NCI-H524 treated with DMSO at 0.1 percent for 48 hours (cell line): ENCODE measurements at regions not wholly inside any gene's neighbourhood (a gene's known extent, or its start where the extent isn't known, plus 50 kb on each side); places are given as distances from the start of the nearest gene placed in this dataset.
A peak's percentile ranks its signal among the peaks of the same experiment; 100 is the strongest.

ENCODE experiments used
- DNase-seq: peaks from one replicate; lab custom pipeline; 2025; lab: John Stamatoyannopoulos, UW

DNA sequence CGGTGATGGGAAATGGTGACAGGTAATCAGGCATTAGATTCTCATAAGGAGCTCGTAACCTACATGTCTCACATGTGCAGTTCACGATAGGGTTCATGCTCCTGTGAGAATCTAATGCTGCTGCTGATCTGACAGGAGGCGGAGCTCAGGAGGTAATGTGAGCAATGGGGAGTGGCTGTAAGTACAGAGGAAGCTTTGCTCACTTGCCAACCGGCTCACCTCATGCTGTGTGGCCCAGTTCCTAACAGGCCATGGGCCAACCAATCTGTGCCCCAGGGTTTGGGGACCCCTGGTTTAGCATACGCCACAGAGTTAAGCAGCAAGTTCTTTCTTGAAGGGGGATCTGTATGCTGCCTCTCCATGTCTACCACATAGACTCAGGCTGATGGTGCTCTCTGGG, 133.1 kb downstream of the IQUB start:
- DNase-seq, result no peak

DNA sequence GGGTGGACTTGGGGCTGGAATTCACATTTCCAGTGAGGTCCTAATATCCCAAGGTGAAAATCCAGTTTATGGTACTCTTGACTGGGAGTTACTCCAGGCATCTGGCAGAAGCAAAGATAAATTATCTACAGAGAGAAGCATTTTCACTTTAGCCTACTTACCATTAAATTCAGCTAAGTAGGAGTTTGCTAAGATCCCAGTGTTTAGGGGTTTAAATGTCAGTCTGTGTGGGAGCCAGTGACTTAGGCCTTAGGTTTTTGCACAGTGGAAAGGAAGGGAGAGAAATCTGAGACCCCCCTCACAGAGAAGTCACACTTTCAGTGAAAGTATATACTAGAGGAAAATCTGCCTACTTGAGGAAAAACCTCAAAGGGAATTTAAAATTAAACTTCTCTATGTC, 134.2 kb downstream of the IQUB start:
- DNase-seq, result no peak

DNA sequence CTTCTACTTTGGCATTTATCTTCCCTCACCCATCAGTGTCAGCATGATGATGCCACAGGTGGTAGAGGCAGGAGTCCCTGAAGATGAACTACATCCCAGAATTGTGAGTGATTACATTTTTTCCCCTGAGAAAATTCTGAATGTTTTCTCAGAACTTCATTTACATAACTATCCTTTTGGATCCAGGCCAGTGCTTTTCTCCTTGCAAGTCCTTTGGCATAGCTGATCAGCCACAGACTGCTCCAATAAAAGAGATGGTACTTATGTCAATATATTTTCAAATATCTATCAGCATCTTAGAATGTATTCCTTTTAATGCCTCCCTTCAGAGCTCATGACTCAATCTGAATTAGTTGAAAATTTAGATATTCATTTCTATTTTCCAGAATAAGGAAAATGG, 135.5 kb downstream of the IQUB start:
- no peak for DNase-seq

DNA sequence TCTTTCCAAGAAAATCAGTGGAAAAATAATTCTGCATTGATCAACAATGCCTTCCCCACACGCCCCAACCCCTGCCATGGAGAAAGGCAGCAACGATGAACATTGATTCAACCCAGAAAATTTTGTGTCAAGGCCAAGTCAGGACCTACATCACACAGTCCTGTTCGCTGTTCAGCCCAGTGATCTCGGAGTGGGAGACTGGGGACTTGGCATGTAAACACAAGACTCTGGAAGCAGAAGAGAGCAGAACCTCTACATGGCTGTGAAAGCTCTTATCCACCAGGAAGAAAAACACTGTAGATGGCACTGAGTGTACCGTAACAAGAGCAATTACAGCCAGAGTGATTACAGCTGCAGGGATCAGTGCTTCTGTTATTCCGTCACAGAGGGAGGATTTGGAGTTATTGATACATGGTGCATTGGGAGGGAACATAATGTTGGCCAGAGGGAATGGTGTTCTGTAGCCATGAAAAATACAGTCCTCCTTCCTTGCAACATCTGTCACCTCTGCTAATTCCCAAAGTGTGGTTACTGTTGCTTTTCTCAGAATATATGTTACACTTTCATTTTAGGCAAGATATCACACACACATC, 136.6 kb downstream of the IQUB start:
- no peak for DNase-seq

- DNase-seq, result no peak
These were observed 140.8 kb downstream of the IQUB start for GRCh38 chr7:123393623-123394022.

- no peak for DNase-seq
These were observed 162.0 kb downstream of the IQUB start for GRCh38 chr7:123372368-123372767.

DNA sequence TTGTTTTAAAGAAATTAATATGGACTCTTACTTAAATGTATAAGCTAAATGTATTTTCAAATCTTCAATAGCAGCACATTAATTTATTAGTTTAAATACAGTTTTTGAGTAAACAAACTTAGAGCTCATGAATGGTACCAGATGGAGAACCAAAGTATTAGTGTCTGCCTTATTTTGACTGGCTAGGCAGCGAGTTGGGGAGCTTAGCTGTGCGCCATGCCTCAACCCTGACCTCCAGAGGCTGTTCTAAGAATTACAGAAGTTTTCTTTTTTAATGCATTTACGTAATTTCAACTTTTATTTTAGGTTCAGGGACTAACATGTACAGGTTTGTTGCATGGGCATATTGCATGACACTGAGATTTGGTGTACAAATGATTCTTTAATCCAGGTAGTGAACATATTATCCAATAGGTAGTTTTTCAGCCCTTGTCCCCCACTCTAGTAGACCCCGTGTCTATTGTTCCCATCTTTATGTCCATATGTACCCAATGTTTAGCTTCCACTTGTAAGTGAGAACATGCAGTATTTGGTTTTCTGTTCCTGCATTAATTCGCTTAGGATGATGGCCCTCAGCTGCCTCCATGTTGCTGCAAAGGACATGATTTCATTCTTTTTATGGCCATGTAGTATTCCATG, 166.8 kb downstream of the IQUB start:
- DNase-seq, result peak; percentile 12

DNA sequence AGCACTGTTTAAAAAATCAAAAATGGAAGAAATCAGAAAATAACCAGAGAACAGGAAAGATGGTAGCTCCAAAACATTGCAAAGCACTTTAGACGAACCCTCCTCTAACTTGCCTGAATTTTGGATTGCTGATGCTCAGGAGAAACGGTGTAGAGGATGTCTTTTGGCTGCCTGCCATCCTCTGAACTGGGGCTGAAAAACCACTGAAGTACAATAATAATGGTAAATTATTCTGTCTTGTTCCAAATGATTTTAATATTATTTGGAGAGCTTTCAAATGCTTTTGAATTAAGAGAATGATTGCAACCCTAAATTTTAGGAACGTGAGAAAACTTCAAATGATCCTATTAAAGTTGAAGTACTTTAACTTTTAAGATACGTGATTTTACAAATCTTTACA, 167.3 kb upstream of the SLC13A1 start:
- DNase-seq, result no peak

DNA sequence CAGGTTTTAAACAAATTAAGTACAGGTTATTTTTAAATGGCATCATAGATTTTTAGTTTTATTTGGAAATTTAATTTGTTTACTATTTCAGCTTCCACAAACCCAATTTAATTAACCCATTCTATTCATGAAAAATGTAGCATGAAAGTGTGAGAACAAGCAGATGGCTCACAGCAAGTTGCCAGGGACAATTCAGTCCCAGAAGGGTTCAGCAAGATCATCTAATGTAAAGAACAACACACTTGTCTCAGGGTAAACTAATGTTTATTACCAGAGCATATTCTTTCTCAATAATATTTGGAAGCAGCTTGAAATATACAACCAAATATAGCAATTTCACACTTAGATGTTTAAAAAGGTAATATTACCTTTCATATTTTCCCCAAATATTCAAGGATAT, 166.9 kb upstream of the SLC13A1 start:
- no peak for DNase-seq

GRCh38 chr7:123360631-123361030, 160.9 kb upstream of the SLC13A1 start:
- no peak for DNase-seq

DNA sequence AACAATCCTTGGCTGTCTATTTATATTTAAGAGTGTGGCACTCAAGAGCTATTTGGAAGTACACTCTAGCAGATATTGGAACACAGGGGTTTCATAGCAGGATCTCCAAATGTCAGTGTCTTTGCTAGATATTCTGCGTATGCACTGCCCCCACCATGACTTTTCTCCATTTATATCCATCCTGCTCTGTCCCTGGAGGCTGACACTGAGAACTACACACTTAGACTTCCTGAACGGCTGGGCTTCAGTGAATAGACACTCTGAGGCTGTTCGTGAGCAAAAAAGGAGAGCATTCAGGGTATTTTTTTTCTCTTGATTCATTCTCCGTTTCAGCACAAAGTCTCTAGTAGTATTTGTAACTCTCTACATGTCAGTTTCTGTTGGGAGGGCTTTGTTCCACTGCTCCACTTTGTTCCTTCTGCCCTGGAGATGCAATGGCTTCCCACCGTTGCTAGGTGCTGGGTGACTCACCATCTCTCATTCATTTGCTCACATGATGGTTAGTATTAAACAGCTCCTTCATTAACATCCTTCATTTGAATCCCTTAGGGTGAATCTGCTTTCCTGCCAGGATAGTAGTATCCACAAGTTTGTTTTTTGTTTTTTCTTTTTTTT, 155.9 kb upstream of the SLC13A1 start:
- DNase-seq, result no peak

DNA sequence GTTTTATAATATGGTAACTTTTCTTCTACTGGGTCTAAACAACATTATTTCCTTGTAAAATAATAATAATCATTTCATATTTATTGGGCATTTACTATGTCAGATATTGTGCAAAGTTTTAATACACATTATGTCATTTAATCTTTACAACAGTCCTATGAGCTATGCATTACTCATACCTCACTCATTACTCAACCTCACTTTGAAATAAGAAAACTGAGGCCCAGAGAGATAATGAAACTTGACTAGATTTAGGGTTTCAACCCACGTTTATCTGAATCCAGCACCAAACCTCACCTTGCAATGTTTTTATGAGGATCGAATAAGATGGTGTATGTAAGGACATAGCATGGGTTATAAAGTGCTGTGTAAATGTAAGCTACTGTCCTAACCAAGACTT, 153.2 kb upstream of the SLC13A1 start:
- no peak for DNase-seq

GRCh38 chr7:123351516-123352505, 152.0 kb upstream of the SLC13A1 start:
- peak; percentile 38 for DNase-seq

- no peak for DNase-seq
These were observed 151.3 kb upstream of the SLC13A1 start for GRCh38 chr7:123351027-123351426.

- DNase-seq, result no peak
These were observed 148.9 kb upstream of the SLC13A1 start for GRCh38 chr7:123348690-123349089.

DNA sequence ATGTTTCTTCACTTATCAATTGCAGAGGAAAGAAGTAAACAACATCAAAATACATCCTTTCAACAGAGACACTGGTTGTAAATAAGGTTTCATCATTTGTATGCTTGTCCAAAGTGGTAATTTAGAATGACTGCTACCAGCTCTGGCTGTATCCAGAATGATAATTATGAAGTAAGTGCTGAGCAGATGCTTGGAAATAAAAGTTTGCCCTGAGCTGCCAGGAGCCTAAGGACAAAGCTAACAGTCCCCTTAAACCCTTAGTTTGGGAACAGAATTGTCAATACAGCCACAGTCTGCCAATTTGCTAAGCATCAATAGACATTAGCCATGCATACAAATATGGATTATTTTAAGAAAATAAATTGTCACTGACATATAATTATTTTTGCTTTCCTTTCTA, 147.0 kb upstream of the SLC13A1 start:
- no peak for DNase-seq

- no peak for DNase-seq
These were observed 143.8 kb upstream of the SLC13A1 start for GRCh38 chr7:123343611-123344010.

- DNase-seq, result no peak
These were observed 141.3 kb upstream of the SLC13A1 start for GRCh38 chr7:123341102-123341501.

DNA sequence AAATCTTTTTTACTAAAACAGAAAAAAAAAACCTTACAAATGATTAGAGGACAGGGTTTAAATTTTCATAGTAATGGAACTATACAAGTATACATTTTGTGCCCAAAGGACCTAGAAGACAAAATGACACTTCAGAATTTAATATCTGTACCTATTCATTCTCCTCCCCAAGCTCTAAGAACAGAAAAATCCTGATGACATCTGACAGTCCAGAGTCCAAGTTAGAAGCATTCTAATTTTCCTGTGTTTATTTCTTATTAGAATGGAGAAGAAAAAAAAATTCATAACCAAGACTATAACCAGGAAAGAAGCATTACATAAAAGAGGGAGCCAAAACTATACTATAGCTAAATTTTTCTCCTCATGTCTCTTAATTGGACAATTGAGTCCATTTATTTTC, 138.9 kb upstream of the SLC13A1 start:
- no peak for DNase-seq

DNA sequence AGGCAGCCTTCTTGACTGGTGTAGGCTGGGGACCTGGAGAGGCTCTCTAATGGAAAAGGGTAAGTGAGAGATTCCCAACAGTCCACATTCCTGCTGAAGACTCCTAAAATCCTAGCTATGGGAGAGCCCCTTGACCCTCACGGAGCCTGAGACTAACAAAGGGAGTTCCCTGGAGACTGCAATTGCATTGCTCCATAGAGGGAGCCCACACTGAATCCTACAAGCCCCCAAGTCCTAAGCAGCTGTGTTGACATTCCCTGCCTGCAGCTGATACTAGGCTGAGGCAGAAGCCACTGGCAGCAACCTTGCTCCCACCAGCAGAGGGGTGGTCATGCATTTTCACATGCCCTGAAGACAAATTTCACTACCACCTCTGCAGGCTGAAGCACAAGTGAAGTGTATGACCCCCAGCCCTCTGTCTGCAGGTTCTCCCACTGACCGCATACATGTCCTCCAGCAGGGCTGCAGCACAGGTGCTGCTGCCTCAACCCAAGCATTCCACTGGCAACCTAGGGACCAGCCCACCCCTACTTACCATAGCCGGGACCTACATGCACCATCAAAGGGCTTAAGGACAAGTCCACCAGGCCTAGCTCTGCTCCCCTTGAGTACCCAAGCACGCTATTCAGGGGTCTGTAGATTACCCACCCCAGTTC, 130.3 kb upstream of the SLC13A1 start:
- no peak for DNase-seq

DNA sequence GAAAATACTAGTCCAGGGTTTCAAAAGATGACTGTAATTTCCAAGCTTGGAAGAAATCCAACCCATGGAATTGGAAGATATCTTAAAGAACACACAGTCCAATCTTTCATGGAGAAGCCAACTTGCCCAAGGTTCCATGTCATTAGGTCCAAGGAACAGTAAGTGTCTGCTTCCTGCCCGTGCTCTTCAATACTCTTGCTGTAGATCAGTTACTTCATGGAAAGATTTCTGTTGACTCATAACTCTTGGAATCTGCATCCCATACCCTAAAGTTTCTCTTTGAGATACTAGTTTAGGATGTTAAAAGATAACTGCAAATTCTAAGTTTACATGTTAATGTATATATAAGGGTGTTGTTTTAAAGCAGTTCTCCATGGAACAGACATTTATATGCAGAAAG, 127.9 kb upstream of the SLC13A1 start:
- DNase-seq, result no peak

DNA sequence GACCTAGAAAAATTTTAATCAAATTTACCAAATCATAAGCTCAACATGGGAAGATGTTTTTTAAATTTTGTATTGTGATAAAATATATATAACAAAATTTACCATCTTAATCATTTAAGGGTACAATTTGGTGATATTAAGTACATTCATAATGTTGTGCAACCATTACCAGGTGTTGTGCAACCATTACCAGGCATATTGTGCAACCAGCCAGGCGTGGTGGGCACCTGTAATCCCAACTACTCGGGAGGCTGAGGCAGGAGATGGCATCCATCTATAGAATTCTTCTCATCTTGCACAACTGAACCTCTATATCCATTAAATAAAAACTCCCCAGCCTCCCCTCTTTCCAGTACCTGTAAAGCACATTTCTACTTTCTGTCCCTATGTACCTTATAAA, 124.5 kb upstream of the SLC13A1 start:
- no peak for DNase-seq
